AG04449 (cell line): ENCODE measurements at regions not wholly inside any gene's neighbourhood (a gene's known extent, or its start where the extent isn't known, plus 50 kb on each side); places are given as distances from the start of the nearest gene placed in this dataset.

Experiments used
- CTCF ChIA-PET: fragments of 350-600 bp; formaldehyde crosslinking; extraction: SDS; loops from one replicate; lab custom pipeline; 2021; ENCODE audit warnings: antibody characterized with exemption; lab: Yijun Ruan, JAX
- POLR2A ChIA-PET: fragments of 400-600, 350-600 bp; formaldehyde crosslinking; extraction: SDS; loops from one replicate; lab custom pipeline; 2020; ENCODE audit warnings: antibody characterized with exemption, inconsistent platforms; lab: Yijun Ruan, JAX
- DNase-seq: peaks from one replicate; pipeline ENCODE4 v3.0.0-alpha.2; 2010; ENCODE audit warnings: low read depth, low spot score
- H3K4me3 ChIP-seq: 2 replicates; pipeline ENCODE4 v1.5.1; 2011; ENCODE audit warnings: low read depth, mild to moderate bottlenecking, control low read depth, low read length
- CTCF ChIP-seq: IDR thresholded peaks from one replicate; pipeline ENCODE4 v1.5.1; 2011; ENCODE audit warnings: mild to moderate bottlenecking, moderate library complexity, low read length, control low read depth, inconsistent platforms; ENCODE audit not compliant: insufficient read depth; ENCODE audit errors: missing control alignments

GRCh38 chr18:42533616-42534015 is 578.6 kb downstream of the PIK3C3 start:
- TF ChIP-seq CTCF, result no peak
- no peak overlapping the region for H3K4me3 ChIP-seq
- POLR2A ChIA-PET, result no interaction called here
- DNase-seq, result no peak
- CTCF ChIA-PET, result no interaction called here

- no peak for TF ChIP-seq CTCF
- ChIA-PET CTCF (no interaction called here), POLR2A (no interaction called here)
- no peak for DNase-seq
- H3K4me3 ChIP-seq, result no peak overlapping the region
These were observed 579.3 kb downstream of the PIK3C3 start for GRCh38 chr18:42534313-42534712.

- H3K4me3 ChIP-seq, result no peak overlapping the region
- DNase-seq, result no peak
- TF ChIP-seq CTCF, result no peak
- ChIA-PET POLR2A (no interaction called here), CTCF (no interaction called here)
These were observed 579.0 kb downstream of the RIT2 start for GRCh38 chr18:42536442-42536841.

GRCh38 chr18:42537291-42537690 is 578.2 kb downstream of the RIT2 start:
- no peak overlapping the region for H3K4me3 ChIP-seq
- DNase-seq, result no peak
- ChIA-PET POLR2A (no interaction called here), CTCF (no interaction called here)
- TF ChIP-seq CTCF, result no peak

GRCh38 chr18:42544901-42545300 is 570.6 kb downstream of the RIT2 start:
- no peak overlapping the region for H3K4me3 ChIP-seq
- no peak for TF ChIP-seq CTCF
- DNase-seq, result no peak
- CTCF ChIA-PET, result interaction anchor here (1.4 kb wide), 1 partner anchor 431 kb away, joined by 4 read pairs; no protein-coding TSS in a partner anchor
- POLR2A ChIA-PET, result no interaction called here

GRCh38 chr18:42545825-42546224 is 569.7 kb downstream of the RIT2 start:
- no peak overlapping the region for H3K4me3 ChIP-seq
- CTCF ChIA-PET, result interaction anchor here (1.4 kb wide), 1 partner anchor 432 kb away, joined by 4 read pairs; no protein-coding TSS in a partner anchor
- DNase-seq, result no peak
- TF ChIP-seq CTCF, result no peak
- POLR2A ChIA-PET, result no interaction called here

GRCh38 chr18:42548493-42548892 is 567.0 kb downstream of the RIT2 start:
- no peak overlapping the region for H3K4me3 ChIP-seq
- CTCF ChIA-PET, result no interaction called here
- no peak for DNase-seq
- POLR2A ChIA-PET, result no interaction called here
- no peak for TF ChIP-seq CTCF
